ENCODE measurements at regions not wholly inside any gene's neighbourhood (a gene's known extent, or its start where the extent isn't known, plus 50 kb on each side); places are given as distances from the start of the nearest gene placed in this dataset.

GRCh38 chr14:103228866-103229265 is 105.2 kb upstream of the EIF5 start:
- Histone ChIP-seq H3K27me3 (ENCODE audit: control insufficient read depth, insufficient read depth, low read length) (peaks cover 29% of the 10 kb centered on the region), H3K23ac (ENCODE audit: low read depth, low read length) (no peak overlapping the region), H3K27ac (ENCODE audit: insufficient read depth, low read length) (no peak overlapping the region), H2AFZ (replicated peaks; ENCODE audit: low read length, poor library complexity) (no peak overlapping the region), H3K36me3 (ENCODE audit: control insufficient read depth, insufficient read depth, low read length) (no peaks in the 10 kb centered on the region), H4K5ac (ENCODE audit: low read depth, low read length) (no peak overlapping the region), H3K18ac (ENCODE audit: low read depth, low read length) (no peak overlapping the region), H3K4ac (ENCODE audit: low read depth, low read length) (no peak overlapping the region), H3K9me1 (ENCODE audit: insufficient read depth, low read length) (no peaks in the 10 kb centered on the region), H2AK9ac (replicated peaks; ENCODE audit: low read depth, low read length, poor library complexity) (no peak overlapping the region), H3K4me2 (ENCODE audit: low read depth, low read length) (no peak overlapping the region), H3K4me1 (ENCODE audit: control insufficient read depth, insufficient read depth, low read length) (no peaks in the 10 kb centered on the region), H4K8ac (ENCODE audit: low read depth in 2 of 2, low read length in 2 of 2) (no peak overlapping the region), H2AK5ac (ENCODE audit: low read depth, low read length) (no peak overlapping the region), H2BK120ac (ENCODE audit: low read depth, low read length) (no peak overlapping the region), H2BK20ac (ENCODE audit: low read depth, low read length) (no peak overlapping the region), H4K91ac (ENCODE audit: insufficient read depth, low read depth, low read length) (no peak overlapping the region), H3K14ac (replicated peaks; ENCODE audit: low read depth, low read length) (no peak overlapping the region), H2BK5ac (ENCODE audit: low read depth, low read length, poor library complexity, severe bottlenecking) (no peak overlapping the region), H4K20me1 (ENCODE audit: insufficient read depth, low read length) (no peaks in the 10 kb centered on the region), H3K9me3 (ENCODE audit: control insufficient read depth, insufficient read depth, low read length) (no peaks in the 10 kb centered on the region), H3K79me1 (ENCODE audit: low read depth in 1 of 2, low read length in 2 of 2) (no peaks in the 10 kb centered on the region), H3K9ac (ENCODE audit: low read depth, low read length) (no peak overlapping the region), H3K56ac (ENCODE audit: extremely low read depth, insufficient read depth, low read length) (no peak overlapping the region), H3K4me3 (ENCODE audit: insufficient read depth, low read depth, low read length) (no peak overlapping the region), H2BK15ac (ENCODE audit: low read depth, low read length) (no peak overlapping the region)
- TF ChIP-seq NFE2L2 (IDR thresholded peaks at IDR 0.05; ENCODE audit: low read depth, low read length): no peak
- no TSS peak for BruUV-seq (replicated peaks)
- dilution Hi-C loops (cut with HindIII; ENCODE audit: low sequenced_read_pairs, unreplicated experiment) (no loop called here), in situ Hi-C loops (cut with MboI; ENCODE audit: low sequenced_read_pairs) (no loop called here), intact Hi-C loops (cut with micrococcal nuclease) (no loop called here)
- ChIA-PET POLR2A (ENCODE audit: unreplicated experiment) (no interaction called here), CTCF (no interaction called here)
- ATAC-seq (ENCODE audit: low read depth) (no peak), DNase-seq (no peak)
- WGBS, 2 experiments (ENCODE audit: extremely low coverage in 2 of 2, insufficient read length in 1 of 2): no CpG with 5 or more reads among the region's 4 CpGs
